22Rv1 (cell line): ENCODE measurements at regions not wholly inside any gene's neighbourhood (a gene's known extent, or its start where the extent isn't known, plus 50 kb on each side); places are given as distances from the start of the nearest gene placed in this dataset.

Experiments used
- H3K27ac ChIP-seq: fragments of 450-650 bp; 2 replicates; pipeline ENCODE4 v1.5.1; 2017
- ZFX ChIP-seq: fragments of 450-650 bp; IDR thresholded peaks from 2 replicates; pipeline ENCODE4 v1.6.1; 2017; ENCODE audit warnings: antibody characterized with exemption, borderline replicate concordance
- TF ChIP-seq, protein P1 (sequence below): fragments of 450-650 bp; IDR thresholded peaks from 2 replicates; pipeline ENCODE4 v1.5.1; 2017; ENCODE audit warnings: mild to moderate bottlenecking

DNA sequence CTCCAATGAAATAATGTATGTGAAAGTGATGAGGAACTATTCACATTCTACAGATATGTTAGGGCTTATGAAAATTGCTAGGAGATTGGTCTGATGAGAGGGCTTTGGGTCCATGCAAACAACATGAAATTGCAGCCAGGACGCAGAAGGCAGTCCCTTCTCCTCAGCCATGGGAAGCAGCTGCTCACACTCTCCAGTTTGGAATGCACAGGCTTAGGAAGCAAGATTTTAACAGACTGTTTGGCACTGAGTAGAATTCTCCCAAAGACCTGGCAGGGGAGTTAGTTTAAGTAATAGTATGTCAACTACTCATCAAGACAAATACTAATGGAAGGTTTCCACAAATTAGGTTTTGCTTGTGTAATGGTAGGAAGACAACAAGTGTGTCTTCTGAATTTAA is 500.7 kb upstream of the ARRDC4 start:
- H3K27ac ChIP-seq: no peak overlapping the region
- TF ChIP-seq, protein P1, sequence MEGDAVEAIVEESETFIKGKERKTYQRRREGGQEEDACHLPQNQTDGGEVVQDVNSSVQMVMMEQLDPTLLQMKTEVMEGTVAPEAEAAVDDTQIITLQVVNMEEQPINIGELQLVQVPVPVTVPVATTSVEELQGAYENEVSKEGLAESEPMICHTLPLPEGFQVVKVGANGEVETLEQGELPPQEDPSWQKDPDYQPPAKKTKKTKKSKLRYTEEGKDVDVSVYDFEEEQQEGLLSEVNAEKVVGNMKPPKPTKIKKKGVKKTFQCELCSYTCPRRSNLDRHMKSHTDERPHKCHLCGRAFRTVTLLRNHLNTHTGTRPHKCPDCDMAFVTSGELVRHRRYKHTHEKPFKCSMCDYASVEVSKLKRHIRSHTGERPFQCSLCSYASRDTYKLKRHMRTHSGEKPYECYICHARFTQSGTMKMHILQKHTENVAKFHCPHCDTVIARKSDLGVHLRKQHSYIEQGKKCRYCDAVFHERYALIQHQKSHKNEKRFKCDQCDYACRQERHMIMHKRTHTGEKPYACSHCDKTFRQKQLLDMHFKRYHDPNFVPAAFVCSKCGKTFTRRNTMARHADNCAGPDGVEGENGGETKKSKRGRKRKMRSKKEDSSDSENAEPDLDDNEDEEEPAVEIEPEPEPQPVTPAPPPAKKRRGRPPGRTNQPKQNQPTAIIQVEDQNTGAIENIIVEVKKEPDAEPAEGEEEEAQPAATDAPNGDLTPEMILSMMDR: no peak
- no peak for TF ChIP-seq ZFX

DNA sequence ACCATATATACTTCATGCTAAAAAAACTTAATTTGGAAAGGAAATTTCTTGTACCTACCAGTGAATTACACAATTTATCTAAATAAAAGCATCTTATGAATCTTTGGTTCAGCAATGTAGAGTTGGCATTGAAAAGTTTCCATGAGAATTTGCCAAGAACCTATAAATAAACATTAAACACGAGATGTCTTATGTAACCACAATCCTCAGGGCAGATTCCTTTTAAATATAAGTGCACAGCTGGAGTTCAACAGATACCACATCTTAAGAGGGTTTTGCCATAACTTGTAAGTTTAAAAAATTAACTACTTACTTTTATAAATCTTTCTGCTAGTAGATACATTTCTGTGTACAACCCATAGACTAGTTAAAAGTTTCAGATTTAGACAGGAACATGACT is 499.3 kb upstream of the ARRDC4 start:
- no peak overlapping the region for H3K27ac ChIP-seq
- TF ChIP-seq ZFX: no peak
- TF ChIP-seq, protein P1: no peak

DNA sequence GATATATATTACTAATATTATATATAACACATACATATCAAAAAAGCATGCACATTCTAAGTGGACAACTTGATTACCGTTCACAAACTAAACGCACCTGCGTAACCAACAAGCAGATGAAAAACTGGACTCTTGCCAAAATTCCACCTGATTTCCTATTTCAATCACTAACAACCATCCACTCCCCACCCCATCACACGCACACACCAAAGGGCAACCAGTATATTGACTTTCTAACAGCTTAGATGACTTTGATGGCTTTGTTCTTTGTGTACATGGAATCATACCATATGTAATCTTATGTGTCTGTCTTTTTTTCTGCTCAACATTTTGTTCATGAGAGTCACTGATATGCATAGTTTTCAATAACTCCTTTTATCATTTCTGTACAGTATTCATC is 496.8 kb upstream of the ARRDC4 start:
- TF ChIP-seq, protein P1: no peak
- no peak for TF ChIP-seq ZFX
- H3K27ac ChIP-seq: no peak overlapping the region

DNA sequence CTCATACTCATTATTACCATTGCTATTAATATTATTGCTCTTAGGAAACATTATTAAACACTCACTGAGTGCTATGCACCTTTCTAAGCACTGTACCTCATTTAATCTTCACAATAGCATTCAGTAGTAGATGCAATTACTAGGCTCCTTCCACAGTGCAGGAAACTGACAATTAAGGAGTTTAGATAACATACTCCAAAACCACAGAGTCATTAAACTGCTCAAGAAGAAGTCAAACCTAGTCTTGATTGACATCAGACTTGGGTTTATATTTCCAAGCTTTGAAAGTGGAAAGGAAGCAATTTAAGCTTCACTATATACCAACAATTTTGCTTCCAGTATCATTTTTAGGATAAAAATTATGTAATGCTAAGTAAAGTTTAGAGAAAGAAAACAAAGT is 490.1 kb upstream of the ARRDC4 start:
- no peak overlapping the region for H3K27ac ChIP-seq
- TF ChIP-seq, protein P1: no peak
- TF ChIP-seq ZFX: no peak

DNA sequence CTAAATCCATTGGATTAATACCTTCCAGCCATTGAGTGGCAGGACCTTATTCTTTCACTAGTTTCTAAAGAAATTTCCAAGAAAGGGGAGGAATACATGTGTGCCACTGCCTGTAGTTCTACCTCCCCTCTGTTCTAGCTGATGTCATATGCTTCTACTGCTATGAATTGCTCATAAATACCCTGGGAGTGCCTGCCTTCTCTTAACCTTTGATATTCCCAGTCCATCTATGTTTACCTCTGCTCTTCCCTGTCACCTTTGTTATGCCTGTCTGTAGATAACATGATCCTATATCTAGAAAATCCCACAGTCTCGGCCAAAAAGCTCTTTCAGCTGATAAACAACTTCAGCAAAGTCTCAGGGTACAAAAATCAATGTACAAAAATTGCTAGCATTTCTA is 486.9 kb upstream of the ARRDC4 start:
- no peak overlapping the region for H3K27ac ChIP-seq
- TF ChIP-seq, protein P1: no peak
- TF ChIP-seq ZFX: no peak

DNA sequence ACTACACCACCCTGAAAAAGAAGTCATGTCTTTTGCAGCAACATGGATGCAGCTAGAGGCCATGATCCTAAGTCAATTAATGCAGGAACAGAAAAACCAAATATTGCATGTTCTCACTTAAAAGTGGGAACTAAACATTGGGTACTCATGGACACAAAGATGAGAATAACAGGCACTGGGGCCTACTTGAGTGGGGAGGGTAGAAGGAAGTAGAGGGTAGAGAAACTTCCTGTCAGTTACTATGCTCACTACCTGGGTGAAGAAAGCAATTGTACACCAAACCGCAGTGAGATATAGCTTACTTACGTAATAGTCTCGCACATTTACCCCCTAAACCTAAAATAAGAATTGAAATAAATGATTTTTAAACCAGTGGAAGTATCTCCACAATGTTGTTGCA is 480.5 kb upstream of the ARRDC4 start:
- H3K27ac ChIP-seq: no peak overlapping the region
- TF ChIP-seq ZFX: no peak
- TF ChIP-seq, protein P1: no peak

DNA sequence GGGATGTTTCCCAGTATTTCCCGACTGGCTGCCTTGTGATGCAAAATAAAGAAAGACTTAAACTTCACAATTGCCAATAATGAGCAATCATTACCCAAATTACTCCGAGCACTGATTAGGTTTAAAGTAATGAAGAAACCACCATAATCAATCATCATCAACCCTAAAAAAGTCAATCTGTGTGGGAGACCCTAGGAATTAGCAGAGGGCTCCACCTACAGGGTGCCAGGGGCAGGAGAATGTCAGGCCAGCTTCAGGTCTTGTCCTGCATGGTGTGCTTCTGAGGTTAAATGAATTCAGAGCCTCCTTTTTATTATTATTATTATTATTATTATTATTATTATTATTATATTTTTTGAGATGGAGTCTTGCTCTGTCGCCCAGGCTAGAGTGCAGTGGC is 478.0 kb upstream of the ARRDC4 start:
- no peak for TF ChIP-seq ZFX
- TF ChIP-seq, protein P1: no peak
- no peak overlapping the region for H3K27ac ChIP-seq
